Large intestine (tissue), 3 donors: ENCODE measurements at regions not wholly inside any gene's neighbourhood (a gene's known extent, or its start where the extent isn't known, plus 50 kb on each side); places are given as distances from the start of the nearest gene placed in this dataset.

Experiments used
- DNase-seq, 2 donors: peaks; one replicate each; pipeline versions ENCODE4 v3.0.0 to v3.0.0-alpha.2; 2013
- H3K27ac ChIP-seq: one replicate; pipeline ENCODE4 v1.5.1; 2013; ENCODE audit warnings: low read length
- H3K27me3 ChIP-seq: 2 replicates; pipeline ENCODE4 v1.6.1; 2013; ENCODE audit warnings: low read length; ENCODE audit not compliant: control insufficient read depth, insufficient read depth
- H3K36me3 ChIP-seq: 2 replicates; pipeline ENCODE4 v1.6.1; 2013; ENCODE audit warnings: low read length; ENCODE audit not compliant: control insufficient read depth, insufficient read depth
- H3K4me1 ChIP-seq: one replicate; pipeline ENCODE4 v1.6.1; 2013; ENCODE audit warnings: low read length; ENCODE audit not compliant: control insufficient read depth, insufficient read depth
- H3K4me3 ChIP-seq: one replicate; pipeline ENCODE4 v1.5.1; 2013; ENCODE audit warnings: low read length
- H3K9me3 ChIP-seq: one replicate; pipeline ENCODE4 v1.6.1; 2013; ENCODE audit warnings: mild to moderate bottlenecking, low read depth, low read length, moderate library complexity; ENCODE audit not compliant: control insufficient read depth
- WGBS: methylation state at CpG from one replicate; pipeline ENCODE4 v1.1.5; 2013; ENCODE audit warnings: low lambda C conversion rate; ENCODE audit not compliant: insufficient coverage; 5-methylcytosine and 5-hydroxymethylcytosine counted together

- Histone ChIP-seq H3K27ac (peak overlapping the region; percentile 51), H3K27me3 (no peaks in the 10 kb centered on the region), H3K4me1 (peaks cover 48% of the 10 kb centered on the region), H3K4me3 (no peak overlapping the region), H3K36me3 (no peaks in the 10 kb centered on the region), H3K9me3 (no peaks in the 10 kb centered on the region)
- DNase-seq = no peak
- no CpG with 5 or more reads among the region's 5 CpGs for WGBS
These were observed 224.0 kb downstream of the KTN1 start for GRCh38 chr14:55803873-55804553.

GRCh38 chr14:55805250-55805649 is 225.2 kb downstream of the KTN1 start:
- DNase-seq = peak; percentile 80 to 92
- Histone ChIP-seq H3K9me3 (no peaks in the 10 kb centered on the region), H3K4me3 (no peak overlapping the region), H3K27me3 (no peaks in the 10 kb centered on the region), H3K27ac (peak overlapping the region; percentile 97), H3K36me3 (no peaks in the 10 kb centered on the region), H3K4me1 (peaks cover 42% of the 10 kb centered on the region)
- no CpG with 5 or more reads among the region's 3 CpGs for WGBS

DNA sequence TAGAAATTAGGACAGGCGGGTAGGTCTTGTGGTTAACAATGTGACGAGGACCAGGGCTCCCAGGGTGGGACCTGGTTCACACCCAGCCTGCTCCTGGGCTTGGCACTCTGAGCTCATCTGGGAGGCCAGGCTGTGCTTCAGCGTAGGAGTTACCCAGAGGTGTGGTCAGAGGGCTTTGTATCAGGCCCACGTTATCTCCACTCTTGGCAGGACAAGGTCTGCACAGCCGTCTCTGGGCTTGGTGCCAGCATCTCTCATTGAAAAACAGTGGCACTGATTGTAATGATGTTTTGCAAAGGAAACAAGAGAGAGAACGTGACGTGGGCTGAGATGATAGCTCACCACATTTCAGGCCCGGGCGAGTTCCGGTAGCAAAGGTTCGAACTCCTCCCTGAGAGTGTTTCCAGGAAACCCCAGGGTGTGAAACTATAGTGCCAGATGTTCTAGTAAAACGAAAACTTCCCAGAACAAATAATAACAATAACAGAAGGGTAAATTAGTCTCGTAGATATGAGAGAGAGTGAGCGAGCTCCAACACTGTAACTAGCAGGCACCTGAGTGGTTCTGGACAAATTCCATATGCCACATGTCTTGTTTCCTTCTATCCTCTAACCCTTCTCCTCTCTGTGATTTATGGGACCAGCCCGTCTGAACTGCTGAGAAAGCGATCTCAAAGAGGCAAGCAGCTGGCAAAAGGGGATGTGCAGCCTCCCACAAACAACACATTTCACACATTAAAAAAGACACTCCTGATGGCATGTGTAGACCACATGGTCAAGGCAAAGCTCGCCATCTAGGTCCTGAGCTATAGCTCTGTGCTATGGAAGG is 227.3 kb downstream of the KTN1 start:
- Histone ChIP-seq H3K4me1 (peaks cover 42% of the 10 kb centered on the region), H3K36me3 (no peaks in the 10 kb centered on the region), H3K4me3 (no peak overlapping the region), H3K9me3 (no peaks in the 10 kb centered on the region), H3K27me3 (no peaks in the 10 kb centered on the region), H3K27ac (peak overlapping the region; percentile 97)
- WGBS = 13% methylated on average over 4 of the region's 17 CpGs
- DNase-seq = peak; percentile 97 to 100

DNA sequence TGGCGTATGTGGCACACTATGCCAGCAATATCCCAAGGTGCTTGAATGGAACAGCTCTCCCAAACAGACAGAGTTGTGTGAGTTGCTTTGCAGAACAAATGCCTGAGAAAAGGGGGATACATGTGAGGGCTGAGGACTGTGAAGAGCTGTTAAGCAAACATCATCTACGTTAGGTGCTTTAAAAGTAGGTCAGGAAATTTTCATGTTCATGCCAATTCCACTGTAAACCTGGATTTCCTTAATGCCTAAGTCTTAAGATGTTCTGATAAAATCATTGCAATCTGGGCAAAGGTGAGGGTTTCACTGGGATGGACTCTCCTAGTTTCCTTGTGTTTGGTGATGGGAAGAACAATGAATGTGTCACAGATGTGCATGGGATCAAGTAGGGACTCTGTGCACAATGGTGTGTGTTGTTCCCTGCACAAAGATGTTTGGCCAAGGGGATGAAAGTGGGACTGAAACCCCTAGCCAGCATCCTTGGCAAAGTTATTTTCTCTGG is 227.9 kb downstream of the KTN1 start:
- H3K4me1 ChIP-seq = peaks cover 42% of the 10 kb centered on the region
- DNase-seq = peak; percentile 61 to 85
- no peaks in the 10 kb centered on the region for H3K36me3 ChIP-seq
- H3K27ac ChIP-seq = peak overlapping the region; percentile 97
- H3K4me3 ChIP-seq = no peak overlapping the region
- no peaks in the 10 kb centered on the region for H3K9me3 ChIP-seq
- H3K27me3 ChIP-seq = no peaks in the 10 kb centered on the region
- WGBS = no CpG with 5 or more reads among the region's 2 CpGs

GRCh38 chr14:55813630-55814029 is 233.6 kb downstream of the KTN1 start:
- no peaks in the 10 kb centered on the region for H3K9me3 ChIP-seq
- H3K36me3 ChIP-seq = no peaks in the 10 kb centered on the region
- H3K27me3 ChIP-seq = no peaks in the 10 kb centered on the region
- H3K4me3 ChIP-seq = no peak overlapping the region
- no peaks in the 10 kb centered on the region for H3K4me1 ChIP-seq
- no CpG with 5 or more reads among the region's 2 CpGs for WGBS
- no peak overlapping the region for H3K27ac ChIP-seq
- no peak for DNase-seq

DNA sequence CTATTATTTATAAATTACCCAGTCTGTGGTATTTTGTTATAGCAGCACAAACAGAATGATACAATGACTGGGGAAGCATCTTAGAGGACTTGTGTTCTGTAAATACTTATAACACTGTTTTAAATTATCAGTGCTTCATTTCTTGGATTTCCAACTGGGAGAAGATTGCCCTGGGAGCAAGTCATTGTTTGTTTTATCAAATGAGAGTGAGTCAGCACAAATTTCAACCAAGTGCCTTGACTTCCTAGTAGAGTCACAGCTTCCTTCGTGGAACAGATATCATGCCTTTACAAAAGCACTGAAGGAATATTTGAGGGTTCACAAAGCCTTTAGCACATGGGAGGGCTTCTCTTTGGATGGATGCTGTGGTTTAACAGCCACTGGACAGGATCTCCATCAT is 234.1 kb downstream of the KTN1 start:
- Histone ChIP-seq H3K36me3 (no peaks in the 10 kb centered on the region), H3K4me1 (no peaks in the 10 kb centered on the region), H3K9me3 (no peaks in the 10 kb centered on the region), H3K27me3 (no peaks in the 10 kb centered on the region), H3K4me3 (no peak overlapping the region), H3K27ac (no peak overlapping the region)
- WGBS = no CpG with 5 or more reads among the region's 1 CpG
- no peak for DNase-seq

DNA sequence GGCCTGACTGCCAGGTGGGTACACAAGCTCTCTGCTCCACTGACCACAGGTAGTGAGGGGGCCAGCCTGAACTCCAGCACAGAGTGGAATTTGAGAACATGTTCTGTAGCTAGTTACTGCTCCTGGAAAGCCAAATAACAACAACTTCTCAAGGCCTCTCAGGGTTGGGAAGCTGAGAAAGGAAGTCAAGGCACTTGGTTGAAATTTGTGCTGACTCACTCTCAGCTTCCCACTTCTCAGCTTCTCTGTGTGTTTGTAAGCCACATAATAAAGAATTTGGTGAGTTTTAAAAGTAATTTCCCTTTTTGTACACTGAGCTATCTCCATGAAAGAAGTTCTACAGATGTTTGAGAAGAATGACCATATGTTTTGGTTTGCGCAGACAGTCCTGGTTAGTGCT is 234.9 kb downstream of the KTN1 start:
- no peak overlapping the region for H3K4me3 ChIP-seq
- no peaks in the 10 kb centered on the region for H3K9me3 ChIP-seq
- no peaks in the 10 kb centered on the region for H3K36me3 ChIP-seq
- H3K27me3 ChIP-seq = no peaks in the 10 kb centered on the region
- H3K27ac ChIP-seq = no peak overlapping the region
- no peaks in the 10 kb centered on the region for H3K4me1 ChIP-seq
- no CpG with 5 or more reads among the region's 1 CpG for whole genome bisulfite sequencing
- no peak for DNase-seq

DNA sequence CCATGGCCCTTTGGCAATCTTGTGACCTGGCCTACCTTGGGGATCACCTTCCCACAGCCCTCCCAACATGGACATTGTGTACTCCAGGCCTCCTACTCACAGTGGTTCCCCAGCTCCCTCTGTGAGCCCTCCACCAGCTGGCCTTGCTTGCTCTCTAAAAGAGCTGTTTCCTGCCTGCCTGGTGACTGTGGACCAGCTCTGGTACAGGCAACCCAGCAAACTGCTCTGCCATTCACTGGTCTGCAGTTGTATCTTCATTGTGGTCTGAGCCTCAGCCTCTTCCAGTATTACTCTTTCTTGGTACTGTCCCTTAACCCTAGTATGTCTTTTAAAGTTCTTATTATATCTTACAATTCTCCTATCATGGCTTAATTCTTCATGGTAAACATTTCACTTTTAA is 236.2 kb downstream of the KTN1 start:
- Histone ChIP-seq H3K27ac (no peak overlapping the region), H3K9me3 (no peaks in the 10 kb centered on the region), H3K27me3 (no peaks in the 10 kb centered on the region), H3K36me3 (no peaks in the 10 kb centered on the region), H3K4me1 (no peaks in the 10 kb centered on the region), H3K4me3 (no peak overlapping the region)
- DNase-seq = no peak

DNA sequence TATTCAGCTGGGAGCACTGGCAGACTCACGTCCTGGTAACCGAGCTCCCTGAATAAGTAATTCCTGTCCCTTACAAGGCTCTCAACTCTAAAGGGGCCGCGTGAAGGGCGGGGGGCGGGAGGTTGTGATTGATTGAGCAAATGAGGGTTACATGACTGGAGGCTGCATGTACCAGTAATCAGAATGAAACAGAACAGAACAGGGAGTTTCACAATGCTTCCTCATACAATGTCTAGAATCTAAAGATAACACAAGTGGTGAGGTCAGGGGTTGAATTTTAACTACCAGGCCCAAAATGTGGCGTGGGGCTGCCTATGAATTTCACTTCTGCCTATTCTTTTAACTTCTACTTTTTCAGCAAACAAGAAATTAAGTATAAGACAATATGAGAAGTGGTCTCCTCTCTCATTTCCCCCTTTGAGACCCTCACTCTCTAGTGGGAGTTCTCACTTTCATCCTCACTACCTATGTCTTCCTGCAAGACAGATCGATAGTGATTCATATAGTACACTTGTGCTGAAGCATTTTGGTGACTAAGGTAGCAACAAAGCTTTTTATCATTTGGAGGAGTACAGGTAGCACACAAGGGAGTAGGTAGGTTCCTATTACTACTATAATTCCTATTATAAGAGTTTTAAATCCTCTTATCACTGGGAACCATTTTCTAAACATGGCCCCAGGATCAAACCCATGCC is 239.8 kb downstream of the KTN1 start:
- no peaks in the 10 kb centered on the region for H3K4me1 ChIP-seq
- no peaks in the 10 kb centered on the region for H3K27me3 ChIP-seq
- H3K4me3 ChIP-seq = no peak overlapping the region
- no peak overlapping the region for H3K27ac ChIP-seq
- peaks cover 6% of the 10 kb centered on the region for H3K9me3 ChIP-seq
- WGBS = no CpG with 5 or more reads among the region's 8 CpGs
- no peaks in the 10 kb centered on the region for H3K36me3 ChIP-seq
- peak in 1 of 2 donors; percentile 36 for DNase-seq

- Histone ChIP-seq H3K4me1 (no peaks in the 10 kb centered on the region), H3K27me3 (no peaks in the 10 kb centered on the region), H3K4me3 (no peak overlapping the region), H3K36me3 (no peaks in the 10 kb centered on the region), H3K9me3 (peaks cover 6% of the 10 kb centered on the region), H3K27ac (no peak overlapping the region)
- no peak for DNase-seq
- WGBS = 86% methylated on average over 2 of the region's 2 CpGs
These were observed 242.9 kb downstream of the KTN1 start for GRCh38 chr14:55822906-55823305.
